H1 (cell line): ENCODE measurements at regions not wholly inside any gene's neighbourhood (a gene's known extent, or its start where the extent isn't known, plus 50 kb on each side); places are given as distances from the start of the nearest gene placed in this dataset.

Experiments used
- CTCF ChIA-PET: fragments of 300-600 bp; sonication (Branson Sonifier 250); formaldehyde crosslinking; loops from one replicate; lab custom pipeline; 2021; ENCODE audit not compliant: partially characterized antibody; lab: Charles Lee
- POLR2A ChIA-PET: fragments of 300-600 bp; sonication (Branson Sonifier 250); formaldehyde crosslinking; loops from one replicate; lab custom pipeline; 2021; ENCODE audit warnings: inconsistent platforms; ENCODE audit not compliant: partially characterized antibody; lab: Charles Lee
- DNase-seq, 2 experiments: peaks; one replicate each; pipeline versions ENCODE4 v3.0.0 to v3.0.0-alpha.2; 2010 to 2022; ENCODE audit warnings: low spot score in 2 of 2, low read depth in 1 of 2, mixed read lengths in 1 of 2
- FAIRE-seq: peaks from 2 replicates; lab custom pipeline; 2011; peaks lifted over from hg19 to GRCh38; lab: Jason Lieb, UNC
- H2AFZ ChIP-seq: 2 replicates; pipeline ENCODE4 v1.8.1; 2012; ENCODE audit warnings: low read length, inconsistent platforms
- H2AK5ac ChIP-seq: 2 replicates; pipeline ENCODE4 v1.6.1; 2013; ENCODE audit warnings: low read depth, low read length
- H2BK120ac ChIP-seq: replicated peaks from 2 replicates; pipeline ENCODE3; 2013; ENCODE audit warnings: low read depth, low read length, inconsistent platforms
- H2BK12ac ChIP-seq: 2 replicates; pipeline ENCODE4 v1.6.1; 2013; ENCODE audit warnings: low read depth, low read length
- H2BK15ac ChIP-seq: 2 replicates; pipeline ENCODE4 v1.6.1; 2013; ENCODE audit warnings: low read length
- H2BK20ac ChIP-seq: 2 replicates; pipeline ENCODE4 v1.6.1; 2013; ENCODE audit warnings: low read length
- H2BK5ac ChIP-seq: 2 replicates; pipeline ENCODE4 v1.6.1; 2013; ENCODE audit warnings: low read depth, low read length
- H3K14ac ChIP-seq: 2 replicates; pipeline ENCODE4 v1.6.1; 2013; ENCODE audit warnings: inconsistent platforms; ENCODE audit not compliant: insufficient read length
- H3K18ac ChIP-seq: 2 replicates; pipeline ENCODE4 v1.6.1; 2013; ENCODE audit warnings: low read length; ENCODE audit errors: extremely low read depth
- H3K23ac ChIP-seq: 2 replicates; pipeline ENCODE4 v1.6.1; 2013; ENCODE audit warnings: inconsistent platforms; ENCODE audit not compliant: insufficient read length
- H3K23me2 ChIP-seq: 2 replicates; pipeline ENCODE4 v1.6.1; 2013; ENCODE audit warnings: low read depth, low read length
- H3K27ac ChIP-seq: 2 replicates; pipeline ENCODE4 v1.6.1; 2011; ENCODE audit warnings: low read depth, low read length, inconsistent platforms
- H3K27me3 ChIP-seq, 4 experiments: replicated peaks in 1 of 4; 1 replicate in 1 of 4; 2 replicates in 3 of 4; pipeline versions ENCODE4 v1.6.1 to v1.8.1; 2011 to 2013; ENCODE audit warnings: low read length in 3 of 4, mild to moderate bottlenecking in 3 of 4, inconsistent platforms in 2 of 4, mixed read lengths in 2 of 4, moderate library complexity in 1 of 4; ENCODE audit not compliant: control insufficient read depth in 3 of 4, insufficient read depth in 3 of 4; ENCODE audit errors: extremely low read depth in 1 of 4
- H3K36me3 ChIP-seq, 4 experiments: 2 replicates each; pipeline versions ENCODE4 v1.6.1 to v1.8.1; 2011 to 2013; ENCODE audit warnings: mild to moderate bottlenecking in 4 of 4, low read length in 3 of 4, moderate library complexity in 2 of 4, control low read depth in 1 of 4, inconsistent platforms in 1 of 4; ENCODE audit not compliant: insufficient read depth in 4 of 4, control insufficient read depth in 2 of 4
- H3K4ac ChIP-seq: replicated peaks from 2 replicates; pipeline ENCODE3; 2013; ENCODE audit warnings: low read length, low read depth, mixed read lengths, inconsistent platforms; ENCODE audit not compliant: insufficient read length
- H3K4me1 ChIP-seq, 4 experiments: replicated peaks in 1 of 4; 1 replicate in 1 of 4; 2 replicates in 3 of 4; pipeline versions ENCODE4 v1.6.1 to v1.8.1; 2011 to 2013; ENCODE audit warnings: low read length in 3 of 4, inconsistent platforms in 2 of 4, mixed read lengths in 1 of 4; ENCODE audit not compliant: insufficient read depth in 4 of 4, control insufficient read depth in 3 of 4
- H3K4me2 ChIP-seq, 2 experiments: 2 replicates each; pipeline versions ENCODE4 v1.6.1 to v1.8.1; 2011 to 2013; ENCODE audit warnings: low read depth in 2 of 2, low read length in 2 of 2, control low read depth in 1 of 2, inconsistent platforms in 1 of 2, mild to moderate bottlenecking in 1 of 2; ENCODE audit not compliant: insufficient read depth in 1 of 2
- H3K4me3 ChIP-seq, 4 experiments: fragments of 200-600, 300-600 bp in 1 of 4; sonication (generic), shearing (Covaris generic), sonication (Bioruptor Twin) in 1 of 4; 2 replicates each; pipeline versions ENCODE4 v1.5.1 to v1.8.1; 2011 to 2016; ENCODE audit warnings: low read length in 4 of 4, low read depth in 3 of 4, control low read depth in 2 of 4, inconsistent platforms in 2 of 4, mild to moderate bottlenecking in 2 of 4, mixed read lengths in 1 of 4, moderate library complexity in 1 of 4; ENCODE audit not compliant: insufficient read depth in 2 of 4; ENCODE audit errors: extremely low read depth in 1 of 4
- H3K56ac ChIP-seq: replicated peaks from 2 replicates; pipeline ENCODE3; 2013; ENCODE audit warnings: low read depth, mild to moderate bottlenecking, mixed read lengths, low read length, inconsistent platforms; ENCODE audit not compliant: insufficient read length
- H3K79me1 ChIP-seq: 2 replicates; pipeline ENCODE4 v1.6.1; 2013; ENCODE audit warnings: low read depth, low read length, control low read depth
- H3K79me2 ChIP-seq, 2 experiments: 2 replicates each; pipeline versions ENCODE4 v1.6.1 to v1.8.1; 2012 to 2013; ENCODE audit warnings: low read length in 2 of 2, mild to moderate bottlenecking in 2 of 2, inconsistent platforms in 1 of 2; ENCODE audit not compliant: insufficient read depth in 2 of 2, control insufficient read depth in 1 of 2
- H3K9ac ChIP-seq, 4 experiments: replicated peaks in 1 of 4; 1 replicate in 1 of 4; 2 replicates in 3 of 4; pipeline versions ENCODE4 v1.6.1 to v1.8.1; 2011 to 2013; ENCODE audit warnings: low read depth in 3 of 4, low read length in 3 of 4, control low read depth in 2 of 4, mild to moderate bottlenecking in 2 of 4, moderate library complexity in 2 of 4, inconsistent platforms in 1 of 4; ENCODE audit errors: extremely low read depth in 1 of 4
- H3K9me3 ChIP-seq, 2 experiments: 2 replicates each; pipeline versions ENCODE4 v1.6.1 to v1.8.1; 2012 to 2013; ENCODE audit warnings: mild to moderate bottlenecking in 2 of 2, moderate library complexity in 2 of 2, control low read depth in 1 of 2, inconsistent platforms in 1 of 2, low read depth in 1 of 2, low read length in 1 of 2, mixed read lengths in 1 of 2; ENCODE audit not compliant: insufficient read depth in 2 of 2
- H4K20me1 ChIP-seq, 2 experiments: replicated peaks in 1 of 2; 2 replicates each; pipeline versions ENCODE3 to v1.8.1; 2011 to 2013; ENCODE audit warnings: inconsistent platforms in 2 of 2, low read length in 2 of 2, mild to moderate bottlenecking in 1 of 2; ENCODE audit not compliant: insufficient read depth in 2 of 2, control insufficient read depth in 1 of 2
- H4K5ac ChIP-seq: 2 replicates; pipeline ENCODE4 v1.6.1; 2013; ENCODE audit warnings: low read length, low read depth, mixed read lengths, inconsistent platforms; ENCODE audit not compliant: insufficient read length
- H4K8ac ChIP-seq: 2 replicates; pipeline ENCODE4 v1.8.0; 2013; ENCODE audit warnings: mild to moderate bottlenecking, moderate library complexity, low read length, inconsistent platforms; ENCODE audit not compliant: insufficient read depth; ENCODE audit errors: extremely low read depth
- H4K91ac ChIP-seq: replicated peaks from 2 replicates; pipeline ENCODE3; 2013; ENCODE audit warnings: low read length, mixed read lengths, inconsistent platforms; ENCODE audit not compliant: insufficient read length
- ASH2L ChIP-seq: fragments of 200-600, 300-600 bp; sonication (generic); IDR thresholded peaks from one replicate; pipeline ENCODE4 v1.7.1; 2017; ENCODE audit warnings: low read length
- CTCF ChIP-seq, 3 experiments: IDR thresholded peaks; 1 replicate in 2 of 3; 2 replicates in 1 of 3; pipeline versions ENCODE4 v1.5.1 to v1.6.1; 2011; ENCODE audit warnings: low read length in 3 of 3, mild to moderate bottlenecking in 3 of 3, inconsistent platforms in 2 of 3, low read depth in 1 of 3, moderate library complexity in 1 of 3; ENCODE audit not compliant: insufficient read depth in 1 of 3; ENCODE audit errors: control extremely low read depth in 1 of 3
- EP300 ChIP-seq, 2 experiments: IDR thresholded peaks; 1 replicate in 1 of 2; 2 replicates in 1 of 2; pipeline ENCODE4 v1.6.1; 2011 to 2012; ENCODE audit warnings: low read depth in 2 of 2, low read length in 2 of 2, mild to moderate bottlenecking in 2 of 2, borderline replicate concordance in 1 of 2, inconsistent platforms in 1 of 2, moderate library complexity in 1 of 2
- GABPA ChIP-seq: IDR thresholded peaks from 2 replicates; pipeline ENCODE4 v1.6.1; 2011; ENCODE audit warnings: mild to moderate bottlenecking, low read length, moderate library complexity, borderline replicate concordance; ENCODE audit not compliant: insufficient read depth
- JUND ChIP-seq: IDR thresholded peaks from 2 replicates; pipeline ENCODE4 v1.6.1; 2011; ENCODE audit warnings: mild to moderate bottlenecking, improper control_type of control experiment, low read length
- POLR2AphosphoS5 ChIP-seq: IDR thresholded peaks from 2 replicates; pipeline ENCODE4 v1.6.1; 2011; ENCODE audit warnings: low read depth, low read length
- RAD21 ChIP-seq, 2 experiments: IDR thresholded peaks in 1 of 2; conservative IDR thresholded peaks in 1 of 2; 2 replicates each; pipeline ENCODE4 v1.6.1; 2011; ENCODE audit warnings: low read depth in 2 of 2, low read length in 2 of 2, improper control_type of control experiment in 1 of 2, inconsistent platforms in 1 of 2, mild to moderate bottlenecking in 1 of 2, moderate library complexity in 1 of 2
- WGBS, 2 experiments: shearing (Covaris generic) in 1 of 2; methylation state at CpG; one replicate each; pipeline versions ENCODE4 v1.1.6 to v1.1.7; 2013 to 2015; ENCODE audit warnings: low lambda C conversion rate in 2 of 2, mixed read lengths in 2 of 2, inconsistent platforms in 1 of 2, low coverage in 1 of 2, missing lambda C conversion rate in 1 of 2; ENCODE audit not compliant: insufficient replicate concordance in 2 of 2, insufficient coverage in 1 of 2, insufficient read length in 1 of 2; ENCODE audit errors: extremely low coverage in 1 of 2, missing lambda C conversion rate in 1 of 2; 5-methylcytosine and 5-hydroxymethylcytosine counted together

GRCh38 chr4:131054489-131055019, 1958.6 kb downstream of the C4orf33 start:
- DNase-seq: peak; percentile 2 to 52
- POLR2A ChIA-PET: no interaction called here
- Histone ChIP-seq H3K79me2 (no peaks in the 10 kb centered on the region), H3K4me3 (no peak overlapping the region), H3K27ac (no peak overlapping the region), H3K14ac (no peak overlapping the region), H3K23ac (no peak overlapping the region), H3K9ac (no peak overlapping the region), H2BK12ac (no peak overlapping the region), H3K4ac (no peak overlapping the region), H4K20me1 (no peaks in the 10 kb centered on the region), H3K18ac (no peak overlapping the region), H3K4me1 (no peaks in the 10 kb centered on the region), H3K27me3 (no peaks in the 10 kb centered on the region), H2BK120ac (no peak overlapping the region), H3K36me3 (no peaks in the 10 kb centered on the region), H4K5ac (no peak overlapping the region), H2BK15ac (no peak overlapping the region), H3K79me1 (no peaks in the 10 kb centered on the region), H3K56ac (no peak overlapping the region), H2BK5ac (no peak overlapping the region), H4K8ac (no peak overlapping the region), H4K91ac (no peak overlapping the region), H2AFZ (no peak overlapping the region), H3K9me3 (no peaks in the 10 kb centered on the region), H2BK20ac (no peak overlapping the region), H3K4me2 (no peak overlapping the region), H3K23me2 (no peaks in the 10 kb centered on the region; the same call in 1 of the 2 replicates), H2AK5ac (no peak overlapping the region)
- no peak for FAIRE-seq
- TF ChIP-seq RAD21 (IDR thresholded peaks at IDR 0.05 in 1 of 2, conservative IDR thresholded peaks at IDR 0.05 in 1 of 2; ENCODE audit: low read depth in 2 of 2, low read length in 2 of 2) (peak; percentile 45 to 56), GABPA (no peak), JUND (no peak), CTCF (IDR thresholded peaks at IDR 0.05; ENCODE audit: control extremely low read depth in 1 of 3, insufficient read depth in 1 of 3, low read depth in 1 of 3, low read length in 3 of 3) (peak in 2 of 3 experiments; percentile 31 to 49; a peak in 2 of 4 replicates), ASH2L (no peak), POLR2AphosphoS5 (no peak), EP300 (IDR thresholded peaks at IDR 0.05; ENCODE audit: borderline replicate concordance in 1 of 2, low read depth in 2 of 2, low read length in 2 of 2) (no peak)
- CTCF ChIA-PET: interaction anchor here (0.6 to 1.8 kb wide), 3 partner anchors 11 to 283 kb away, joined by 3 to 4 read pairs (median 3); no protein-coding TSS in a partner anchor
- 83% methylated on average over 8 of the region's 8 CpGs; no CpG with 5 or more reads in 1 of the 2 experiments for WGBS, 2 experiments
